Prostate gland (tissue), 2 donors: ENCODE measurements at regions not wholly inside any gene's neighbourhood (a gene's known extent, or its start where the extent isn't known, plus 50 kb on each side); places are given as distances from the start of the nearest gene placed in this dataset.

Source experiments
- POLR2A ChIP-seq: fragments of 450-650 bp; IDR thresholded peaks from one replicate; pipeline ENCODE4 v1.6.1; 2016; ENCODE audit warnings: antibody characterized with exemption, mild to moderate bottlenecking
- POLR2AphosphoS5 ChIP-seq: sonication (generic); formaldehyde crosslinking; IDR thresholded peaks from one replicate; pipeline ENCODE4 v1.6.1; 2017; ENCODE audit warnings: antibody characterized with exemption
- TF ChIP-seq, protein P1 (sequence below), 4 experiments: fragments of 200-600 bp in 2 of 4; fragments of 450-650 bp in 2 of 4; sonication (generic) in 2 of 4; IDR thresholded peaks; 1 replicate in 3 of 4; 2 replicates in 1 of 4; pipeline ENCODE4 v1.5.1; 2016 to 2019; ENCODE audit warnings: antibody characterized with exemption in 4 of 4, mild to moderate bottlenecking in 2 of 4, moderate library complexity in 2 of 4

DNA sequence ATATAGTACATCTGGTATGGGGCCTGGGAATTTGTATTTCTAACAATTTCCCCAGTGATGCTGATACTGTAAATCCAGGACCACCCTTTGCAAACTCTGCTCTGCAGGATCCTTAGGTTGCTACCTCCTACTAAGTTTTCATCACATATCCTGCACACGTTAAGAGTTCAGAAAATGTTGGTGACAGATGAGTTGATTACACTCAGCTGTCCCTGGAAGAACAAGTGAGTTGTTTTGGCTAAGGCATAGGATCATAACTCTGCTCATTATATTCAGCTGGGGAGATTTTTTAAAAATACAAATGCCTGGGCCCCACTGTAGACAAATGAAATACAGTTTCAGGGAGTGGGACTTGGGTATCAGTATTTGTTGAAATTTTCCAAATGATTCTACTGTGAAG is 274.6 kb upstream of the HABP2 start:
- no peak for TF ChIP-seq POLR2A
- TF ChIP-seq, protein P1, sequence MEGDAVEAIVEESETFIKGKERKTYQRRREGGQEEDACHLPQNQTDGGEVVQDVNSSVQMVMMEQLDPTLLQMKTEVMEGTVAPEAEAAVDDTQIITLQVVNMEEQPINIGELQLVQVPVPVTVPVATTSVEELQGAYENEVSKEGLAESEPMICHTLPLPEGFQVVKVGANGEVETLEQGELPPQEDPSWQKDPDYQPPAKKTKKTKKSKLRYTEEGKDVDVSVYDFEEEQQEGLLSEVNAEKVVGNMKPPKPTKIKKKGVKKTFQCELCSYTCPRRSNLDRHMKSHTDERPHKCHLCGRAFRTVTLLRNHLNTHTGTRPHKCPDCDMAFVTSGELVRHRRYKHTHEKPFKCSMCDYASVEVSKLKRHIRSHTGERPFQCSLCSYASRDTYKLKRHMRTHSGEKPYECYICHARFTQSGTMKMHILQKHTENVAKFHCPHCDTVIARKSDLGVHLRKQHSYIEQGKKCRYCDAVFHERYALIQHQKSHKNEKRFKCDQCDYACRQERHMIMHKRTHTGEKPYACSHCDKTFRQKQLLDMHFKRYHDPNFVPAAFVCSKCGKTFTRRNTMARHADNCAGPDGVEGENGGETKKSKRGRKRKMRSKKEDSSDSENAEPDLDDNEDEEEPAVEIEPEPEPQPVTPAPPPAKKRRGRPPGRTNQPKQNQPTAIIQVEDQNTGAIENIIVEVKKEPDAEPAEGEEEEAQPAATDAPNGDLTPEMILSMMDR (IDR thresholded peaks at IDR 0.05) = no peak
- TF ChIP-seq POLR2AphosphoS5 = no peak
